ENCODE measurements at regions not wholly inside any gene's neighbourhood (a gene's known extent, or its start where the extent isn't known, plus 50 kb on each side); places are given as distances from the start of the nearest gene placed in this dataset.
"Not testable (repeated sequence)": the region's sequence is repeated elsewhere in the genome, so short reads cannot be mapped to it uniquely, and the experiment has no call there.

DNA sequence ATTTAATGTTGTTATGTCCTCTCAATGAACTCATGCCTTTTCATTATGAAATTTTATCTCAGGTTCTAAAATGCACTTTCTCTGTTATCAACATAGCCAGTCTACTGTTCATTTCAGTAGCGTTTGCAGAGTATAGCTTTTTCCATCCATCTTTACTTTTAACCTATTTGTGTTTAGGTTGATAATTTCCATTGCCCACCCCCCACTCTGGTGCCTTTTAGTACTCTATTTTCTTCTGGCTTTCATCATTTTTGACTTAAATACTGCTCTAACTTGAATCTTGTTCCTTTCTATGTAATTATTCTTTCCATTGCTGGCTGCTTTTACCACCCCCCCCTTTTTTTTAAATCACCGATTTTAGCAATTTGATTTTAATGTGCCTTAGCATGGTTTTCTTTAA, 585.0 kb upstream of the LRATD1 start:
- no peak for DNase-seq (ENCODE audit: low read depth in 2 of 2)

DNA sequence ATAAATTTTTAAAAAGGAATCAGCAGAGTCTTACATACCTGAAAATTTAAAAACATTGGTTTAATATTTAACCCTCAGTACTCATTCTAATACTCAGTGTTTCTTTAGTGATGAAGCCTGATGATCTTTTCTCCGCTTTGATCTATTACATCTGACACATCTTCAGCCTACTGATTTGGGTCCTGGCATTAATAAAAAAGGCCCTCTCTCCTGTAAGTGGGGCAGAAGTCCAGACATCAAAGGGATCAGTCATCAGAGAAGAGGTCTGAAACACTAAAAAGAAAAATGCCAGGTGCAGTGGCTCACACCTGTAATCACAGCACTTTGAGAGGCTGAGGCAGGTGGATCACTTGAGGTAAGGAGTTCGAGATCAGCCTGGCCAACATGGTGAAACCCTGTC, 581.1 kb upstream of the LRATD1 start:
- DNase-seq (ENCODE audit: low read depth in 2 of 2), result no peak

DNA sequence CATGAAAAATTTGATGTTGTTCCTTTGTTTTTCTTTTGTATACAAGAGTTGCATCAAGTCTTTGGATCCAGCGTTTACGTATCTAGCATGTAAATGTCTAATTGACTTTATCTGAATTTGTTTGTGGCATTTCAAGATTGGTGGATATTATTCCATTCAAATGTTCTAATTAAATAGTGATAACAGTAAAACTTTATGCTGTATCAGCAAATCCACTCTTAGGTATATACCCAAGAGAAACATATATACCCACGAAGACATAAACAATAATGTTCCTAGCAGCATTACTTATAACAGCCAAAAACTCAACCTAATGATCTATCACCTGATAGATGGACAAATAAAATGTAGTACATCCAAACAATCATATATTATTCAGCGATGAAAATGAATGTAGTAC, 579.4 kb upstream of the LRATD1 start:
- no peak for DNase-seq (ENCODE audit: low read depth in 2 of 2)

DNA sequence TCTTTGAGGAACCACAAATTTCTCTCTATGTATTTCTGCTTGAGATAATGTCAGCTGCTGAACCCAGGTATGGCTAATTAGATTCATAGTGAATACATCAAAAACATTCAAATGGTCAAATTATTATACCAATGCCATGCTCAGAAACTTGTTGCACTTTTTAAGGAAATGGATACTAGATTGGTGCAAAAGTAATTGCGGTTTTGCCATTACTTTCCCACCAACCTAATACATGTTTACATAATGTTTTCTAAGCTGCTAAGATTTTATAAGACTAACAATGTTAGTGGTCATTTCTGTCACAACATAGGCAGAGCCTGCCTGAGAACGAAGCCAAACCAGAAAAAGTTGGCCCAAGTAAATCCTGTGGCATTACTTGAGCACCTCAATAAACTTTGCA, 568.2 kb upstream of the LRATD1 start:
- no peak for DNase-seq (ENCODE audit: low read depth in 2 of 2)

- DNase-seq (ENCODE audit: low read depth in 2 of 2), result no peak
These were observed 560.2 kb upstream of the LRATD1 start for GRCh38 chr2:14072338-14072737.

GRCh38 chr2:14074691-14075090, 557.8 kb upstream of the LRATD1 start:
- no peak for DNase-seq (ENCODE audit: low read depth in 2 of 2)

GRCh38 chr2:14079576-14079975, 552.9 kb upstream of the LRATD1 start:
- no peak for DNase-seq (ENCODE audit: low read depth in 2 of 2)

GRCh38 chr2:14081521-14081920, 551.0 kb upstream of the LRATD1 start:
- no peak for DNase-seq (ENCODE audit: low read depth in 2 of 2)

DNA sequence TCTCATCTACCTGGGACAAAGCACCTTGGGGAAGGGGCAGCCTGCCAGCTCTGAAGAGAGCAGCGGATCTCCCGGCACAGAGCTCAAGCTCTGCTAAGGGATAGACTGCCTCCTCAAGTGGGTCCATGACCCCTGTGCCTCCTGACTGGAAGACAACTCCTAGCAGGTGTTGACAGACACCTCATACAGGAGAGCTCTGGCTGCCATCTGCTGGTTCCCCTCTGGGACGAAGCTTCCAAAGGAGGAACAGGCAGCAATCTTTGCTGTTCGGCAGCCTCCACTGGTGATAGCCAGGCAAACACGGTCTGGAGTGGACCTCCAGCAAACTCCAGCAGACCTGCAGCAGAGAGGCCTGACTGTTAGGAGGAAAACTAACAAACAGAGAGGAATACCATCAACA, 549.9 kb upstream of the LRATD1 start:
- DNase-seq (ENCODE audit: low read depth in 2 of 2), result no peak

- no peak for DNase-seq (ENCODE audit: low read depth in 2 of 2)
These were observed 537.9 kb upstream of the LRATD1 start for GRCh38 chr2:14094592-14094991.

DNA sequence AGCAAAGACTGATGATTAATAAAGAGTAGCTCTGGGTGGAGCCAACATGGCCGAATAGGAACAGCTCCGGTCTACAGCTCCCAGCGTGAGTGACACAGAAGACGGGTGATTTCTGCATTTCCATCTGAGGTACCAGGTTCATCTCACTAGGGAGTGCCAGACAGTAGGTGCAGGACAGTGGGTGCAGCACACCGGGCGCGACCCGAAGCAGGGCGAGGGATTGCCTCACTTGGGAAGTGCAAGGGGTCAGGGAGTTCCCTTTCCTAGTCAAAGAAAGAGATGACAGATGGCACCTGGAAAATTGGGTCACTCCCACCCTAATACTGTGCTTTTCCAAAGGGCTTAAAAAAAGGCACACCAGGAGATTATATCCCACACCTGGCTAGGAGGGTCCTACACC, 533.4 kb upstream of the LRATD1 start:
- DNase-seq (ENCODE audit: low read depth in 2 of 2), result not testable (repeated sequence)

- no peak for DNase-seq (ENCODE audit: low read depth in 2 of 2)
These were observed 518.2 kb upstream of the LRATD1 start for GRCh38 chr2:14114275-14114674.

GRCh38 chr2:14120376-14120775, 512.1 kb upstream of the LRATD1 start:
- DNase-seq (ENCODE audit: low read depth in 2 of 2), result no peak

- no peak for DNase-seq (ENCODE audit: low read depth in 2 of 2)
These were observed 508.9 kb upstream of the LRATD1 start for GRCh38 chr2:14123436-14124103.

- DNase-seq (ENCODE audit: low read depth in 2 of 2), result no peak
These were observed 506.8 kb upstream of the LRATD1 start for GRCh38 chr2:14125624-14126293.

GRCh38 chr2:14126846-14127245, 505.7 kb upstream of the LRATD1 start:
- no peak for DNase-seq (ENCODE audit: low read depth in 2 of 2)

GRCh38 chr2:14127765-14128164, 504.8 kb upstream of the LRATD1 start:
- no peak for DNase-seq (ENCODE audit: low read depth in 2 of 2)

- no peak for DNase-seq (ENCODE audit: low read depth in 2 of 2)
These were observed 500.1 kb upstream of the LRATD1 start for GRCh38 chr2:14132386-14132785.

GRCh38 chr2:14134771-14135170, 497.7 kb upstream of the LRATD1 start:
- no peak for DNase-seq (ENCODE audit: low read depth in 2 of 2)

- no peak for DNase-seq (ENCODE audit: low read depth in 2 of 2)
These were observed 496.5 kb upstream of the LRATD1 start for GRCh38 chr2:14136030-14136429.

- no peak for DNase-seq (ENCODE audit: low read depth in 2 of 2)
These were observed 494.9 kb upstream of the LRATD1 start for GRCh38 chr2:14137643-14138042.

DNA sequence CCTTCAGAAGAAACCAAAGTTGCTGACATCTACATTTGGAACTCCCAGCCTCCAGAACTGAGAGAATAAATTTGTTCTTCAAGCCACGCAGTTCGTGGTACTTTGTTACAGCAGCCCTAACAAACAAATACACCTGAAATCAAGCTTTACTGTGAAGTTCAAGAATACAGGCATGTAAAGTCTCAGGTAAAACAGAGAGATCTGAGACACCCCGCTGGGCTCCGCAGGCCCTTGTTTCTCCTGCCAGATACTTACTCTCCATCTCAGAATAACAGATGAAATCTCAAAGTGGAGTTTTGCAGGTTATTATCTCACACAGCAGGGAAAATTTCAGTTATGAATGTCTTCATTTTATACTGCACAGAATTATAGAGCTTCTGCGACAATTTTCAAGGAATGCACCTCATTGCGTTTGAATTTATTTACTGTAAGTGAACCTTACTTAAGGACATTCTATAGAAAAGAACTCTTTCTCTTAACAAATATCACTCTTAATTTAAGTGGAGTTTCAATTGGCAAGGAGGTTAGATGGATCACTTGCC, 492.4 kb upstream of the LRATD1 start:
- no peak for DNase-seq (ENCODE audit: low read depth in 2 of 2)

GRCh38 chr2:14143435-14143834, 489.1 kb upstream of the LRATD1 start:
- no peak for DNase-seq (ENCODE audit: low read depth in 2 of 2)

- no peak for DNase-seq (ENCODE audit: low read depth in 2 of 2)
These were observed 484.3 kb upstream of the LRATD1 start for GRCh38 chr2:14148216-14148615.
